HG02588 (cell line): ENCODE measurements at regions not wholly inside any gene's neighbourhood (a gene's known extent, or its start where the extent isn't known, plus 50 kb on each side); places are given as distances from the start of the nearest gene placed in this dataset.
"Not testable (repeated sequence)": the region's sequence is repeated elsewhere in the genome, so short reads cannot be mapped to it uniquely, and the experiment has no call there.

Source experiments
- ATAC-seq: cut with Tn5 transposase; IDR thresholded peaks from one replicate; pipeline ENCODE4 v1.9.1; 2021; ENCODE audit warnings: mild to moderate bottlenecking, moderate library complexity; ENCODE audit not compliant: unreplicated experiment

GRCh38 chr5:135184646-135185045 is 150.6 kb upstream of the PITX1 start:
- ATAC-seq = no peak

DNA sequence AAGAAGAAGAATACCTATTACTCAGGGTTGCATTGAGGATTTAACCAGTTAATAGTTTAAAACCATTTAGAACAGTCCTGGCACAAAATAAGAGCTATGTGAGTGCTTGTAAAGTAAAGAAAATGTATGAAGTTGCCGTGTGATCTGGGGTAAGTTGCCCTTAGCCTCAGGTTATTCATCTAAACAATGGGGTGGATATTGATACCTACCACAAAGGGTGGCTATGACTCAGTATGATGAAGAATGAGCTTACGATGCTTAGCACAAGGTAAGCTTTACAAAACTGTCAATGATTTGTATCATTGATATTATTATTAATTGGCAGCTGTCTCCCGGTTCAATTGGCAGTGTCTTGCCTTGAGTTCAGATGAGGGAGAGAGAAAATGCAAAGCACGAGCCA is 149.4 kb upstream of the PITX1 start:
- ATAC-seq = no peak

DNA sequence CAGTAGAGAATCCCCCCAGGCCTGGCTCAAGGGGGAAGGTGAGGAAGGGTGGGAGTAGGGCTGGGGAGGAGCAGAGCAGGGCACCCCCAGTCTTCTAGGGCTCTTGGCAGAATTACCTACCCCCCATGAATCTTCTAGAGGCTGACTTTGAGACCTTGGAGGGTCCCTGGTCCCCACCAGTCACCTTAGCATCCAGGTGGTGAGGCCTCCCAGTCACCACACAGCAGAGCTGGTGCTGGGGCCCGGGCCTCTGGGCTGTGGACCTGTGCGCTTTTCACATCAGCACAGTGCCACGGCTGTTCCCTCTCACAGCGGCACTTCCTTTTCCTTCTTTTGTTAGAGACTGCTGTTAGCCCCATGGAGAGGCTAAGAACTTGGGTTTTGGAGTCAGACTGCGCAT is 148.6 kb upstream of the PITX1 start:
- ATAC-seq = no peak

GRCh38 chr5:135181653-135182052 is 147.6 kb upstream of the PITX1 start:
- ATAC-seq = no peak

DNA sequence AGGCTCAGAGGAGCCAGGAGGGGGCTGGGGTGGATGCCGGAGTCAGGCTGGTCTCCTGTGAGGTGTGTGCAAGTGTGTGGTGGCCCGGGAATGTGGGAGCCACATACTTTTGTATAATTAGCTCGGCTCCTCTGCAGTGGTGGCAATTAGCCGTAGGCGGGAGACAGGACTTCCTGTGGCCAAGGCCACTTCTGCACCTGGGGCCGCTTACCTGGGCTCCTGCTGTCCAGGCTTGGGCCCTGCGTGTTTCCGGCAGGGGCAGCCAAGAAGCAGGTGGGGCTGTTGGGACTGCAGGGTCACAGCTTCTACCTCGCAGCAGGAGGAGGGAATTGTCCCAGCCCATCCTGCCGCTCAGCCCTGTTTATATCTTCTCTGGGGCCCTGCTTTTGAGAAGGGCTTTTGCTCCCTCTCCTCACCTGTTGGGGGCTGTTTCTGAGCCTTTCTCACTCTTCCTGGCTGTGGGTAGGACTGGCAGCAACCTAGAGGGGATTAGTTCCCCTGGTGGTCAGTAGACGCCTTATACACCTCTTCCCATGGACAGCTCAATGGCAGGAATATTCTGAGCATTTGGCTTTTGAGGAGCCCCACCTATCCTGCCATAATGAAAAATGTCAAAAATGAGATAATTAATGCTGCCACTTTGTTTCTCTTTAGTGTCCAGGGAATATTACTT is 145.4 kb upstream of the PITX1 start:
- ATAC-seq = no peak

GRCh38 chr5:135178476-135179155 is 144.6 kb upstream of the PITX1 start:
- no peak for ATAC-seq

GRCh38 chr5:135177591-135177990 is 143.6 kb upstream of the PITX1 start:
- ATAC-seq = no peak

- ATAC-seq = no peak
Observed at GRCh38 chr5:135176991-135177390, 143.0 kb upstream of the PITX1 start.

DNA sequence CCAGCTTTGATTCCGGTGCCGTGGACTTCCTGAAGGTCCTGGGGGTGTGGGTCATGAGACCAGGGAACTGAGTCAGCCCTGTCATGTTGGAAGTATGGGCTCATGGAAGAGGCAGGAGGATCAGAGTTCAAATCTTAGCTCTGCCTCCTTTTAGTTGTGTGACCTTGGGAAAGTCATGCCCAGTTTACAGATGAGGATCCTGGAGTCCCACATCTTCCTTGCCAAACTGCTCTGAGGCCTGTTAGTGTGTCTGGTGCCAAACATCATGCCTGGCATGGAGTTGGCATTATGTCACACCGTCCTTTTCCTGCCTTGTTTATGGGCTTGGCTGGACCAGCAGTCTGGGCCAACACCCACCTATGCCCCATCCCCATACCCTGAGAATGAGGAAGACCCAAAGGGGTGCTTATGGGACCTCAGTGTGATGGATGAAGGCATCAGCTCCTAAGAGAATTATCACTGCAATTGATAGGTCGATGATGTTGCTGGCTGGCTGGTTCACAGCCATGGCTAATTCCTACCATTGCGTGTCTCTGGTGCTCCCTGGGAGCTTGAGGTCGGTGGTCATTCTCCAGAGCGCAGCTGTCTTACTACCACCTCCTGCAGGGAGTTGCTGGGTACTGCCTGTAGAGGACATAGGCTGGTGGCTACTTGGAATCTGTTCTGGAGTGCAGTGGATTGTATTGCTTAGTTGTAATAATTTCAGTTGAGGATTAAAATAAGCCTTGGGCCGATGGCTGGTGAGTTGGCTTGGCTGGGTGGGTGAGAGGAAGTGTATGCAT is 140.5 kb upstream of the PITX1 start:
- ATAC-seq = no peak

DNA sequence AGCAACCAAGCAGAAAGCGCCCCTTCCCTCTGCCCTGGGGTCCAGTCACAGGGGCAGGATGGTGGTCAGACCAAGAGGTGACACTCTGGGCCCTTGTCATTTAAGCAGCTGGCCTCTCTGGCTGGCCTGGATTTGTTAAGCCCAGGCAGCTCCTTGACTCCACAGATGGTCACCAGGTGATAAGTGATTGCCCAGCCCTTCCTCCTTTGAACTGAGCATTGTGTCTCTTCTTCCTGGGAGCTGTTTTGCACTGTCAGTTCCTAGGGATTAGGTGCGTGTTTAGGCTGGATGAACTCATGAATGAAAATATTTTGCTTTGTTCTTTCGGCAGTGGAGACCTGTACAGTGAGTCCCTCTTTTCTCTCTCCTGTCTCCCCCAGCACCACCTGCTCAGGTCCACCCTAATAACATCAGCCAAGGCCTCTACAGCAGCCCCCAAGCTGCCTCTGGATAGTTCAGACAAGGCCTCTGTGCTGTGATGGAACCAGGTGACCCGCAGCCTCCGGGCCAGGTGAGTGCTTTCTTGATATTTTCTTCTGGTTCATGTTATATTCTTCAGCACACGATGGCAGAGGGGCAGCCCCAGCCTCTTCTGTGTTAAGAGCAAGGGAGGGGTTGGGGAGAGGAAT is 139.7 kb upstream of the PITX1 start:
- no peak for ATAC-seq

DNA sequence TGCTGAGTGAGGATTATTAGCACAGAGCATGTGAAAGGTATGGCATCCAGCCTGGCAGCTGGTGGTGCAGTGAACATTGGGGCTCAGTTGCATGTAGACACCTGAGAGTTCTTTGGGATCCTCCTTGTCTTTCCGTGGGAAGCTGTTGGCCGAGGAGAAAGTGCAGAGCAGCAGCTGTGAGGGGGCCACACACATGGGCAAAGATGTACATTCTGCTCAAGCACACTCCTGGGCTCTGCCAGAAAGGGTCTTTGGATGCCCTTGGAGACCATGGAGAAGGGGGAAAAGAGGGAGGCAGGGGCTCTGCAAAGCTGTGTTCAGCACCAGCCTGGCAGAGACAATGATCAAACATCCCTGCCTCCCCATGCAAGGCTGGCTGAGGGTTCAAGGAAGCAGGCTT is 138.7 kb upstream of the PITX1 start:
- ATAC-seq = no peak

- no peak for ATAC-seq
Observed at GRCh38 chr5:135171336-135171735, 137.3 kb upstream of the PITX1 start.

- no peak for ATAC-seq
Observed at GRCh38 chr5:135170500-135170899, 136.5 kb upstream of the PITX1 start.

DNA sequence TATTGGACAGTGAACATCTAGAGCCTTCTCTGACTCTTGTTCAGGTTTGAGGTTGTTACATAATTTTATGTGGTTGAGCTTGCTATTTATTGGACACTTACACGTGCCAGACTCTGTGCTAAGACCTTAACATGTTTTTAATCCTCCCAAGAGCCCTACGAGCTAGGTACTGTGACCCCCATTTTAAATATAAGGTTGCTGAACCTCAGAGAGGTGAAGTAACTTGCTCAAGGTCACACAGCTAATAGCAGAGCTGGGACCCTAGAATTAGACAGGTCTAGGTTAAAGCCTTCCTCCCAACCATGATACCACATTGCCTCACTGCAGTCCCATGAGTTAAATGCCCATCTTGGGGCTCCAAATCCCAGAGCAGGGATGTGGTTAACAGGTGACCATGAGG is 135.7 kb upstream of the PITX1 start:
- ATAC-seq = no peak

DNA sequence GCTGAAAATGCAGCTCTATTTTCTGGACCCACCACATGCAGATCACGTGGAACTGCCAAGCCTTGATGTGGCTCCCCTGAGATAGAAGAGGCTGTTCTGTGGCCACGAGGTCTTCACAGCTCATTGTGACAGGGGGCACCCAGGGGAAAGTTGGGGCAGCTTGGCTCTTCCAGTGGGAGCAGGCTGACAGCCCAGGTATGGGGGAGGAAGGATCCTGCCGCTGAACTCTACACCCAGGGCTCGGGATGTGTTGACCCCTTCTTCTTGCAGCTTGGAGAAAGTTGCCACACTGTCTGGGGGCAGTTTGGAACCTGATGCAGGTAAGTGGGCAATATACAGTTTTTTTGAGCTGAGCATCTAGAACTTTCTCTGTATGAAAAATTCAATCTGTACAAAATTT is 133.6 kb upstream of the PITX1 start:
- no peak for ATAC-seq

- not testable (repeated sequence) for ATAC-seq
Observed at GRCh38 chr5:135164873-135165614, 131.0 kb upstream of the PITX1 start.

GRCh38 chr5:135163964-135164363 is 129.9 kb upstream of the PITX1 start:
- ATAC-seq = no peak

- ATAC-seq = no peak
Observed at GRCh38 chr5:135163391-135163790, 129.4 kb upstream of the PITX1 start.

- ATAC-seq = no peak
Observed at GRCh38 chr5:135162661-135163265, 128.7 kb upstream of the PITX1 start.

- no peak for ATAC-seq
Observed at GRCh38 chr5:135161221-135161620, 127.2 kb upstream of the PITX1 start.
